ENCODE measurements at regions not wholly inside any gene's neighbourhood (a gene's known extent, or its start where the extent isn't known, plus 50 kb on each side); places are given as distances from the start of the nearest gene placed in this dataset.
A peak's percentile ranks its signal among the peaks of the same experiment; 100 is the strongest.

- DNase-seq: peak in 1 of 2 donors; percentile 42
- Histone ChIP-seq H3K4me3 (no peak overlapping the region), H3K9me3 (no peaks in the 10 kb centered on the region), H3K27ac (no peak overlapping the region), H3K27me3 (no peaks in the 10 kb centered on the region), H3K36me3 (no peaks in the 10 kb centered on the region), H3K4me1 (no peaks in the 10 kb centered on the region)
- no peak for TF ChIP-seq CTCF (IDR thresholded peaks at IDR 0.05)
- TF ChIP-seq POLR2AphosphoS5 (IDR thresholded peaks at IDR 0.05): no peak
- TF ChIP-seq EP300 (IDR thresholded peaks at IDR 0.05): no peak
- no peak for TF ChIP-seq POLR2A (IDR thresholded peaks at IDR 0.05)
- intact Hi-C loops (cut with DNase I; ENCODE audit: low total_unique reads): no loop called here
- 41 to 60% (median 50%) methylated on average over 4 of the region's 4 CpGs for WGBS, 5 donors
Measured at GRCh38 chr2:201978986-201979385, 54.7 kb upstream of the FZD7 start.

GRCh38 chr2:201980389-201980821 is 53.2 kb upstream of the FZD7 start:
- no peak overlapping the region for H3K4me3 ChIP-seq
- no peak overlapping the region for H3K27ac ChIP-seq
- no peaks in the 10 kb centered on the region for H3K27me3 ChIP-seq
- TF ChIP-seq POLR2AphosphoS5 (IDR thresholded peaks at IDR 0.05): no peak
- TF ChIP-seq CTCF (IDR thresholded peaks at IDR 0.05): no peak
- no peak for TF ChIP-seq POLR2A (IDR thresholded peaks at IDR 0.05)
- TF ChIP-seq EP300 (IDR thresholded peaks at IDR 0.05): no peak
- no peaks in the 10 kb centered on the region for H3K36me3 ChIP-seq
- H3K4me1 ChIP-seq: peaks cover 6 to 11% (median 8%) of the 10 kb centered on the region in 4 donors
- 84 to 93% (median 88%) methylated on average over 8 of the region's 8 CpGs for WGBS, 5 donors
- no peak for DNase-seq
- H3K9me3 ChIP-seq: no peaks in the 10 kb centered on the region
- intact Hi-C loops (cut with DNase I; ENCODE audit: low total_unique reads): no loop called here

- TF ChIP-seq POLR2A (IDR thresholded peaks at IDR 0.05) (no peak), EP300 (IDR thresholded peaks at IDR 0.05) (no peak)
- WGBS, 5 donors: 91 to 96% (median 94%) methylated on average over 4 of the region's 4 CpGs
- intact Hi-C loops (cut with DNase I; ENCODE audit: low total_unique reads): no loop called here
Measured at GRCh38 chr2:201980946-201981345, 52.7 kb upstream of the FZD7 start.

GRCh38 chr2:201983174-201983573 is 50.5 kb upstream of the FZD7 start:
- no peaks in the 10 kb centered on the region for H3K27me3 ChIP-seq
- intact Hi-C loops (cut with DNase I; ENCODE audit: low total_unique reads): no loop called here
- H3K36me3 ChIP-seq: no peaks in the 10 kb centered on the region
- H3K9me3 ChIP-seq: no peaks in the 10 kb centered on the region
- WGBS, 5 donors: 85 to 98% (median 91%) methylated on average over 2 of the region's 2 CpGs
- H3K4me3 ChIP-seq: no peak overlapping the region
- H3K4me1 ChIP-seq: peaks cover 9 to 14% (median 11%) of the 10 kb centered on the region in 4 donors
- TF ChIP-seq POLR2A (IDR thresholded peaks at IDR 0.05) (no peak), EP300 (IDR thresholded peaks at IDR 0.05) (no peak), CTCF (IDR thresholded peaks at IDR 0.05) (no peak), POLR2AphosphoS5 (IDR thresholded peaks at IDR 0.05) (no peak)
- no peak for DNase-seq
- no peak overlapping the region for H3K27ac ChIP-seq

More at GRCh38 chr2:201980946-201981345, 52.7 kb upstream of the FZD7 start:
- no peaks in the 10 kb centered on the region for H3K9me3 ChIP-seq
- DNase-seq: no peak
- no peak overlapping the region for H3K4me3 ChIP-seq
- no peaks in the 10 kb centered on the region for H3K36me3 ChIP-seq
- H3K27me3 ChIP-seq: no peaks in the 10 kb centered on the region
- H3K27ac ChIP-seq: no peak overlapping the region
- peaks cover 9 to 12% (median 11%) of the 10 kb centered on the region in 4 donors for H3K4me1 ChIP-seq

- H3K4me1 ChIP-seq: peaks cover 9 to 14% (median 11%) of the 10 kb centered on the region in 4 donors
- H3K27me3 ChIP-seq: no peaks in the 10 kb centered on the region
- no peak for TF ChIP-seq CTCF (IDR thresholded peaks at IDR 0.05)
- no peak for TF ChIP-seq EP300 (IDR thresholded peaks at IDR 0.05)
- TF ChIP-seq POLR2AphosphoS5 (IDR thresholded peaks at IDR 0.05): no peak
- TF ChIP-seq POLR2A (IDR thresholded peaks at IDR 0.05): no peak
- no peaks in the 10 kb centered on the region for H3K36me3 ChIP-seq
- no peaks in the 10 kb centered on the region for H3K9me3 ChIP-seq
- no peak overlapping the region for H3K4me3 ChIP-seq
- WGBS, 5 donors: 85 to 97% (median 90%) methylated on average over 7 of the region's 7 CpGs
- intact Hi-C loops (cut with DNase I; ENCODE audit: low total_unique reads): no loop called here
- no peak for DNase-seq
- no peak overlapping the region for H3K27ac ChIP-seq
Measured at GRCh38 chr2:201983800-201984199, 49.9 kb upstream of the FZD7 start.
